ENCODE measurements at regions not wholly inside any gene's neighbourhood (a gene's known extent, or its start where the extent isn't known, plus 50 kb on each side); places are given as distances from the start of the nearest gene placed in this dataset.

DNA sequence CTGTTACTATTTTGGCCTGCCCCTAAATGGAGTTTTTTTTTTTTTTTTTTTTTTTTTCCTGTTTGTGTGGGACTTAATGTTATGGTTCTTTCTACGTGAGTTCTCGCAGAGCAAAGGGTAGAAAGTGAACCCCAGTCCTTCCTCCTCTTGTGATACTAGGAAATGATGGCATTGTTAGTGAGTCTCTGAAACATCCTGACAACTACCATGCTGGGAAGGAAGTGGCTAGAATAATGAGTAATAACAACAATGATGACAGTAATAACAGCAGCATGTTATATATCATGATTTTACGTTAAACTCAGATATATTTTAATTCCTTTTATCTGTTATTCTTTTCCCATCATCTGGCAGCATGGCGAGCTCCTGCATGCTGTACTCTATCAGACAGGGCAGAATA, 216.2 kb upstream of the LINC00305 start:
- TF ChIP-seq, protein P1, sequence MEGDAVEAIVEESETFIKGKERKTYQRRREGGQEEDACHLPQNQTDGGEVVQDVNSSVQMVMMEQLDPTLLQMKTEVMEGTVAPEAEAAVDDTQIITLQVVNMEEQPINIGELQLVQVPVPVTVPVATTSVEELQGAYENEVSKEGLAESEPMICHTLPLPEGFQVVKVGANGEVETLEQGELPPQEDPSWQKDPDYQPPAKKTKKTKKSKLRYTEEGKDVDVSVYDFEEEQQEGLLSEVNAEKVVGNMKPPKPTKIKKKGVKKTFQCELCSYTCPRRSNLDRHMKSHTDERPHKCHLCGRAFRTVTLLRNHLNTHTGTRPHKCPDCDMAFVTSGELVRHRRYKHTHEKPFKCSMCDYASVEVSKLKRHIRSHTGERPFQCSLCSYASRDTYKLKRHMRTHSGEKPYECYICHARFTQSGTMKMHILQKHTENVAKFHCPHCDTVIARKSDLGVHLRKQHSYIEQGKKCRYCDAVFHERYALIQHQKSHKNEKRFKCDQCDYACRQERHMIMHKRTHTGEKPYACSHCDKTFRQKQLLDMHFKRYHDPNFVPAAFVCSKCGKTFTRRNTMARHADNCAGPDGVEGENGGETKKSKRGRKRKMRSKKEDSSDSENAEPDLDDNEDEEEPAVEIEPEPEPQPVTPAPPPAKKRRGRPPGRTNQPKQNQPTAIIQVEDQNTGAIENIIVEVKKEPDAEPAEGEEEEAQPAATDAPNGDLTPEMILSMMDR (IDR thresholded peaks at IDR 0.05; ENCODE audit: insufficient read depth, low read length, poor library complexity, severe bottlenecking): no peak
- no peak for TF ChIP-seq EZH2phosphoT487 (conservative IDR thresholded peaks at IDR 0.05; ENCODE audit: low read length)

Measured in SU-DHL-6 (cell line).